ELR (cell line): ENCODE measurements at regions not wholly inside any gene's neighbourhood (a gene's known extent, or its start where the extent isn't known, plus 50 kb on each side); places are given as distances from the start of the nearest gene placed in this dataset.

ENCODE experiments used
- DNase-seq: peaks from one replicate; pipeline ENCODE4 v3.0.0-alpha.2; 2015; ENCODE audit warnings: low read depth

DNA sequence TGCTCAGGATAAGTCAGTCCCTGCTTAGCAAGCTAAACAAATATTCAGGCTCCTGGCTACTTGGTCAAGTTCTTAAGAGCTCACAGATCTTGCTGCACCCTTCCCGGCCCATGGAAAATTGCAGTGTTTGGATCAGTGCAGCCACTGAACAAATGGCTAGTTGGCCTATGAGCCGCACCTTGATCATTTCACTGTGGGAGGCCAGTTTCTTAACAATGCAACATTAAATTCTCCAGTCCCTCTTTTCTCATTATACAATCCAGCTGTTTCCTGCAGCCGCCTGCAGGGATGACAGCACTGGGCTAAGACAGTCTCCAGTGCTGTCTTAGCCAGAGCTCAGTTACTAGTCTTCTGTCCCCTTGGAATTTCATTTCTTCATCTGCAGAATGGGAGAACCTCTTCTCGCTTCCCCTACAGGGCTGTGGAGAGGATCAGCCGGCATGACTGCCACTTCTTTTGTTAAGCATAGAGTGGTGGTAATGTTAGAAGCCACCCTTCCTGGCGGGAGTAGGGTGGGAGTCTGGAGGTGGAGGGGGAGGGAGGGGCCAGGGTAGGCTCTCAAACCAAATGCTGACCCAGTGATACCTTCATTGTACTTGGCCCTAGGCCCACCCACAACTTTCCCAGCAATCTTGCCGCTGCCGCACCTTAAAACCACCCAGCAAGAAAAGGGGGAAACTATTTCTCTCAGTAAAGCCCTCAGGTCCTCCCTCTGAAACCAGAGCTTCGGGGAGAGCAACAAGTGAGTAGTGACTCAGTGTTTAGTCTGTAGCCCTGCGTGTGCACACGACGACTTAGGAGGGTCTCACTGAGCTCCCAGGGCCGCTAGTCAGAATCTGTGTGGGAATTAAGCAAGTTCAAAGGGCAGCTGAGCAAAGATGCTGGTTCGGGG lies 145.7 kb downstream of the NUAK1 start:
- DNase-seq, result no peak

- no peak for DNase-seq
These were observed 144.8 kb downstream of the NUAK1 start for GRCh38 chr12:105993766-105994555.

DNA sequence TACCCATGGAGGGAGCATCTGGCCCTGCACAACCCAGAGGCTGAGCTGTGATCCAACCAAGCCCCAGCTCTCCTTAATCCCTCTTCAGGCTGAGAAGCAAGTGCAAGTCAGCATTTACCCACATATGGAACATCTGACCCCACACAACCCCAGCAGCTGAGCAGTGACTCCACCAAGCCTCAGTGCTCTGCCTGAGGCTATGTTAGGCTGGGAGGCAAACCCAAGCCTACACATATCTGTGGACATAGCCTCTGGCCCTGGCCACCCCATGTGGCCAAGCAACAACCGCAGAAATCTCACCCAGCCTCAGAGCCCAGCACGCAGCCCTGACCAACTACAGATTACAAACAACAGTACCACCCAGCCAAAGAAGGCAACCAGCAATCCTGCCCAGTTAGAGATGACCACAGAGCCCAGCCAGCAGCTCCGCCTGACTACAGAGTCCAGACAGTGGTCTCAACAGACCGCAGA lies 142.8 kb downstream of the NUAK1 start:
- peak; percentile 68 for DNase-seq

- no peak for DNase-seq
These were observed 140.2 kb downstream of the NUAK1 start for GRCh38 chr12:105998561-105998960.

DNA sequence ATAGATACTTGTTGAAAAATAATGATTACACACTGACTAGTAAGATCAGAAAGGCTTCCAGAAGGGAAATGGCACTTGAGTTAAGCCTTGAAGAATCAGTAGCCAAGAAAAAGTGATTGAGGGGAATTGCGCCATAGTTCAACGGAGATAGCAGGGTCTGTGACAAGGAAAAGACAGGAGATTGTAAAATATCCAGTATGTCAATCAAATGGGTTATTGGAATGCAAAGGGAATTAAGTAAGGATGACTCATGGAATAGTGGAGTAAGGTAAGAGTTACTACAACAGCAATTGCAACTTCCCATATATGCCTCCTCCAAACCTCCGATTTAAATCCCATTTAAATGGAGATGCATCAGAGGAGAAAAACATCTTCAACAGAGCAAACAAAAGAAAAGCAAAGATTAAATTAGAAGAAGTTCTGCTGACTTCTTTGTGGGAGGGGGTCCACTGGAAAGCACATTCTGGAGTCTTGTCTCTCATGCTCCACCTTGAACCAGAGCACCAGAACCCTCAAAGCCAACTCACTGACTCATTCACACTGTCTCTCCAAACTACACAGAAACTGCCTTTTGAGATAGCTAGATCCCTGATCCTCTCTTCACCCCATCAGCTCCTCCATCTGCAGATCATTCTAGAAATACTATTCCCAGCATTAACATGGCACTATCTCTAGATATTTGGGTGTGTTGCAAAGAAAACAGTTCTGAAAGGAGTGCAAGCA lies 138.2 kb downstream of the NUAK1 start:
- DNase-seq, result no peak

- no peak for DNase-seq
These were observed 137.5 kb downstream of the NUAK1 start for GRCh38 chr12:106001105-106001836.

- no peak for DNase-seq
These were observed 136.9 kb downstream of the NUAK1 start for GRCh38 chr12:106001837-106002218.

DNA sequence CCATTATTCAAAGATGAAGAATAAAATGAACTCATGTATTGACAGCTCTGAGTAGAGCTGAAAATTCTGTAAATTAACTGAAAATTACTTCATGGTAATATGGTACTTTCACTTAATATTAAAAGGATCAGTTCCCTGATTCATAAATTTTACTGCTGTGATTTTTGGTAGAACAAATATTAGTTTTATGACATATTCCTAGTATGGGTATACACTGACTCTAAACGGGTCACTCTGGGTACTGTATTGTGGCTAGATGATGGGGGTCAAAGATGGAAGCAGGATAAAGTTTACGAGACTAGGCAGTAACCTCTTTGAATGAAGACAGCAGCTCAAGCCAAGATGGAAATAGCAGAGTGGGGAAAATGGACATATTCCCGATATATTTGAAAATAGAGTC lies 135.5 kb downstream of the NUAK1 start:
- no peak for DNase-seq

GRCh38 chr12:106004289-106004688 lies 134.5 kb downstream of the NUAK1 start:
- no peak for DNase-seq

DNA sequence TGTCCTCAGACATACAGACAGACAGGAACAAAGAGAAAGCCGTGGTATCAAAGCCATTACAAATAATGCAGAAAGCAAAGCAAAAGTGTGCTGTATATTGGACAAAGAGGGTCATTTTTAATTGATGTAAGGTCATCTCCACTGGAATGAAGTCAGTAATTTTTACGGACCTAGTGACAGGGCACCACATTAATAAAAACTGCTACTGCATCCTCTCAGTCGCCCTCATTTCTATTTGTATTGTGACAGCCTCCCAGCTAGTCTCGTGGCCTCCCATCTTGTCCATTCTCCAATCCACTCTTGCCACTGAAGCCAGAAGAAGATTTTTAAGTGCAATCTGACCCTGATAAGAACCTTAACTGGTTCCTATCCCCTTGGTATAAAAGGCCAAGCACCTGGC lies 132.4 kb downstream of the NUAK1 start:
- DNase-seq, result no peak

DNA sequence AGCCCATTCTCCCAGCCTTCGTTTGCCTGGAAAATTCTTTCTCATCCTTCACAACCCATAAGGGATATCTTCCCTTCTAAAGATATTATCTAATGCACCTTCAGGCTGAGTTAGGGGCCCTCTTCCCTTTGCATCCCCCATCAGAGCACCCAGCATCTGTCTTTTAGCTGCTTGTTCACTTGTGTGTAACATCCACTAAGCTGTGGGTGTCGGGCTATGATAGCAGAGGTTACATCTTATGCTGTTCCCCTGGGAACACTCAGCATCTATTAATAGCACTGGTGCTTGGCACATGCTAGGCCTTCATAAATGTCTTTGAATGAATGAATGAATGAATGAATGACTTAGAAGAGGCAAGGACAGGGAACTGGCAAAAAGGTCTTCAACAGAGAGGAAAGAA lies 131.8 kb downstream of the NUAK1 start:
- no peak for DNase-seq

DNA sequence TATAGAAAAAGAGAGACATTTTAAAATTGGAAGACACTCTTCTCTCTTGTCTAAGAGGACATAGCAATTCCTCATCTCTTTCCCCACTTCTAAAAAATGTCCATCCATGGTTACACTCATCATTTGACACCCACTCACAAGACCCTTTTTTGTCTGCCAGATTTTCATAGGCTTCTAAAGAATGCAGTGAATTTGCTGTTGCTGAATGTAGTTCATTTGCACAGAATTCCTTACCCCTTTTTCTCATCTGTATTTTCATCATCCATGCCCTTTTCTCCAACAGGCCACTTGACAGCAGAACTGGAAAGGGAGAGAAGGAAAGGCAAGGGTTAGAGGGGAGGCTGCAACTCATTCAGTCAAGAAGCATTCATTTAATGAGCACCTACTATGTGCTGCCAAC lies 128.0 kb downstream of the NUAK1 start:
- DNase-seq, result no peak
